HCT116 (cell line): ENCODE measurements at regions not wholly inside any gene's neighbourhood (a gene's known extent, or its start where the extent isn't known, plus 50 kb on each side); places are given as distances from the start of the nearest gene placed in this dataset.

Experiments
- ATAC-seq: fragments of 200-7000 bp; cut with Tn5 transposase; 2 replicates; pipeline ENCODE4 v1.9.1; 2020; ENCODE audit warnings: mild to moderate bottlenecking, moderate library complexity
- BruUV-seq: library from RNA; stranded (reverse); fragments of 400-500 nt; replicated peaks from 2 replicates; lab custom pipeline; 2021; lab: Mats Ljungman, UMichigan
- CTCF ChIA-PET: fragments of 300-600 bp; sonication (Branson Sonifier 250); formaldehyde crosslinking; loops from one replicate; lab custom pipeline; 2021; ENCODE audit warnings: antibody characterized with exemption; lab: Charles Lee
- POLR2A ChIA-PET: fragments of 300-600, 350-600 bp; sonication (Branson Sonifier 250); formaldehyde crosslinking; loops from one replicate; lab custom pipeline; 2021; ENCODE audit warnings: antibody characterized with exemption; lab: Charles Lee
- RAD21 ChIA-PET, 2 experiments: fragments of 300-600 bp; sonication (Branson Sonifier 250); formaldehyde crosslinking; loops; one replicate each; lab custom pipeline; 2023; ENCODE audit warnings: low total read pairs in 2 of 2; ENCODE audit not compliant: uncharacterized antibody in 2 of 2, unreplicated experiment in 2 of 2, low non-redundant PET in 1 of 2; lab: Charles Lee
- DNase-seq: peaks from one replicate; pipeline ENCODE4 v3.0.0-alpha.2; 2010; ENCODE audit warnings: low read depth, low spot score
- H2AFZ ChIP-seq: fragments of 200-600 bp; shearing (Covaris generic), sonication (generic); 2 replicates; pipeline ENCODE4 v1.6.1; 2017; ENCODE audit warnings: low read depth, mixed run types, mixed read lengths, antibody characterized with exemption, low read length; ENCODE audit not compliant: poor library complexity, severe bottlenecking
- H3K27ac ChIP-seq: 2 replicates; pipeline ENCODE4 v1.5.1; 2012; ENCODE audit warnings: low read depth, low read length
- H3K27me3 ChIP-seq: fragments of 200-600 bp; sonication (generic); 2 replicates; pipeline ENCODE4 v1.6.1; 2016; ENCODE audit warnings: mixed run types, low read length, mixed read lengths; ENCODE audit not compliant: insufficient read depth
- H3K36me3 ChIP-seq, 2 experiments: fragments of 200-500 bp in 1 of 2; fragments of 200-600 bp in 1 of 2; sonication (Bioruptor generic) in 1 of 2; sonication (generic) in 1 of 2; 2 replicates each; pipeline versions ENCODE4 v1.5.1 to v1.6.1; 2014 to 2016; ENCODE audit warnings: low read length in 2 of 2, inconsistent platforms in 1 of 2, mixed read lengths in 1 of 2, mixed run types in 1 of 2; ENCODE audit not compliant: insufficient read depth in 2 of 2, control insufficient read depth in 1 of 2
- H3K4me1 ChIP-seq, 2 experiments: fragments of 200-600 bp in 1 of 2; sonication (generic) in 1 of 2; 2 replicates each; pipeline versions ENCODE4 v1.5.1 to v1.6.1; 2012 to 2017; ENCODE audit warnings: low read length in 2 of 2, inconsistent platforms in 1 of 2, mild to moderate bottlenecking in 1 of 2, mixed read lengths in 1 of 2, mixed run types in 1 of 2, moderate library complexity in 1 of 2; ENCODE audit not compliant: insufficient read depth in 2 of 2, control insufficient read depth in 1 of 2
- H3K4me2 ChIP-seq: fragments of 200-600 bp; sonication (generic); 2 replicates; pipeline ENCODE4 v1.6.1; 2017; ENCODE audit warnings: mixed run types, low read length, mixed read lengths
- H3K4me3 ChIP-seq, 2 experiments: fragments of 200-600 bp in 1 of 2; sonication (generic) in 1 of 2; replicated peaks in 1 of 2; 2 replicates each; pipeline ENCODE4 v1.5.1; 2011 to 2016; ENCODE audit warnings: low read length in 2 of 2, control low read depth in 1 of 2, low read depth in 1 of 2, mild to moderate bottlenecking in 1 of 2, mixed read lengths in 1 of 2, mixed run types in 1 of 2
- H3K79me2 ChIP-seq: fragments of 200-600 bp; sonication (generic); 2 replicates; pipeline ENCODE4 v1.6.1; 2017; ENCODE audit warnings: mild to moderate bottlenecking, mixed run types, low read length, moderate library complexity, mixed read lengths; ENCODE audit not compliant: insufficient read depth
- H3K9ac ChIP-seq: fragments of 200-600 bp; sonication (generic); 2 replicates; pipeline ENCODE4 v1.6.1; 2016; ENCODE audit warnings: low read length, mixed read lengths
- H3K9me2 ChIP-seq: fragments of 200-600 bp; sonication (generic), shearing (Covaris generic); 2 replicates; pipeline ENCODE4 v1.6.1; 2017; ENCODE audit warnings: mixed run types, mild to moderate bottlenecking, moderate library complexity; ENCODE audit not compliant: insufficient read depth
- H3K9me3 ChIP-seq, 2 experiments: fragments of 200-500 bp in 1 of 2; fragments of 200-600 bp in 1 of 2; sonication (Bioruptor generic) in 1 of 2; sonication (generic) in 1 of 2; 2 replicates each; pipeline ENCODE4 v1.6.1; 2014 to 2017; ENCODE audit warnings: low read length in 2 of 2, mixed read lengths in 2 of 2, inconsistent platforms in 1 of 2, low read depth in 1 of 2, mild to moderate bottlenecking in 1 of 2, mixed run types in 1 of 2, moderate library complexity in 1 of 2; ENCODE audit not compliant: control insufficient read depth in 1 of 2, insufficient read depth in 1 of 2
- H4K20me1 ChIP-seq: fragments of 200-600 bp; sonication (generic), shearing (Covaris generic); 2 replicates; pipeline ENCODE4 v1.6.1; 2017; ENCODE audit warnings: mixed run types, mild to moderate bottlenecking, moderate library complexity; ENCODE audit not compliant: insufficient read depth
- CBX3 ChIP-seq: IDR thresholded peaks from 2 replicates; pipeline ENCODE4 v1.6.1; 2012; ENCODE audit warnings: low read depth
- CEBPB ChIP-seq: IDR thresholded peaks from 2 replicates; pipeline ENCODE4 v1.6.1; 2012; ENCODE audit warnings: low read depth
- EGR1 ChIP-seq: IDR thresholded peaks from 2 replicates; pipeline ENCODE4 v1.6.1; 2012; ENCODE audit warnings: low read depth
- EZH2 ChIP-seq: fragments of 200-600 bp; sonication (generic); IDR thresholded peaks from 2 replicates; pipeline ENCODE4 v1.6.1; 2017; ENCODE audit warnings: antibody characterized with exemption, mixed run types
- EZH2phosphoT487 ChIP-seq: fragments of 200-600 bp; IDR thresholded peaks from 2 replicates; pipeline ENCODE4 v1.6.1; 2018; ENCODE audit warnings: antibody characterized with exemption, borderline replicate concordance
- FOSL1 ChIP-seq: IDR thresholded peaks from 2 replicates; pipeline ENCODE4 v1.6.1; 2012; ENCODE audit warnings: low read depth
- JUND ChIP-seq: IDR thresholded peaks from 2 replicates; pipeline ENCODE4 v1.6.1; 2012
- POLR2A ChIP-seq: IDR thresholded peaks from 2 replicates; pipeline ENCODE4 v1.7.0; 2011; ENCODE audit warnings: borderline replicate concordance; ENCODE audit not compliant: insufficient read depth, insufficient read length; ENCODE audit errors: extremely low read depth
- SRF ChIP-seq: IDR thresholded peaks from 2 replicates; pipeline ENCODE4 v1.6.1; 2012; ENCODE audit warnings: low read depth
- TCF7L2 ChIP-seq: IDR thresholded peaks from 2 replicates; pipeline ENCODE4 v1.7.0; 2011; ENCODE audit warnings: borderline replicate concordance, inconsistent platforms; ENCODE audit not compliant: insufficient read depth, insufficient read length; ENCODE audit errors: extremely low read depth
- YY1 ChIP-seq: IDR thresholded peaks from 2 replicates; pipeline ENCODE4 v1.6.1; 2011; ENCODE audit warnings: low read length, low read depth, moderate library complexity, mild to moderate bottlenecking; ENCODE audit not compliant: insufficient replicate concordance; ENCODE audit errors: extremely low read depth
- ZFX ChIP-seq: fragments of 450-650 bp; IDR thresholded peaks from 2 replicates; pipeline ENCODE4 v1.6.1; 2017
- intact Hi-C: fragments of 100-400 bp; cut with micrococcal nuclease; formaldehyde crosslinking; loops from 2 replicates; pipeline ENCODE4 v1.10.0; 2022
- TF ChIP-seq, protein P1 (sequence below): IDR thresholded peaks from 2 replicates; pipeline ENCODE4 v1.6.1; 2011; ENCODE audit warnings: mild to moderate bottlenecking, low read length, moderate library complexity; ENCODE audit not compliant: insufficient replicate concordance; ENCODE audit errors: extremely low read depth
- TF ChIP-seq, protein P2 (sequence below), 3 experiments: fragments of 200-600 bp in 1 of 3; sonication (generic) in 1 of 3; IDR thresholded peaks in 2 of 3; conservative IDR thresholded peaks in 1 of 3; 2 replicates each; pipeline ENCODE4 v1.5.1; 2012 to 2017; ENCODE audit warnings: low read depth in 2 of 3, low read length in 2 of 3, antibody characterized with exemption in 1 of 3, borderline replicate concordance in 1 of 3, control low read depth in 1 of 3, mild to moderate bottlenecking in 1 of 3, mixed read lengths in 1 of 3, mixed run types in 1 of 3, moderate library complexity in 1 of 3; ENCODE audit not compliant: insufficient read depth in 1 of 3

DNA sequence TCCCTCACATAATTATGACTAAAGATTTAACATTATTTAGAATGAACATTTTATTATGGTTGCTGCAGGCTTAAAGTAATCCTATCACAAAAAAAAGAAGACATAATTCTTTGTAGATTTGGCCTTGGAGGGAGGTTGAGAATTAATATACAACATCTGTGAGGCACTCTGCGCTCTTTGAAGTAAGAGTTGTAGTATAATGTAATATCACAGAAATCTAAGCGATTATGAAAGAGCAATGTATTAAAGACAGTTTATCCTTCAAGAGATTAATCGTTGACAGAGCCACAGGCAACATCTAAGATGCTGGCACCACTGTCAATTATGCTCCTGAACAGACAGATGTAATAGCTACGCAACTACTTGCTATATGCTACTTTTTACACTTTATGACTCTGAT, 946.8 kb downstream of the GRIK2 start (continued):
- TF ChIP-seq, protein P1, sequence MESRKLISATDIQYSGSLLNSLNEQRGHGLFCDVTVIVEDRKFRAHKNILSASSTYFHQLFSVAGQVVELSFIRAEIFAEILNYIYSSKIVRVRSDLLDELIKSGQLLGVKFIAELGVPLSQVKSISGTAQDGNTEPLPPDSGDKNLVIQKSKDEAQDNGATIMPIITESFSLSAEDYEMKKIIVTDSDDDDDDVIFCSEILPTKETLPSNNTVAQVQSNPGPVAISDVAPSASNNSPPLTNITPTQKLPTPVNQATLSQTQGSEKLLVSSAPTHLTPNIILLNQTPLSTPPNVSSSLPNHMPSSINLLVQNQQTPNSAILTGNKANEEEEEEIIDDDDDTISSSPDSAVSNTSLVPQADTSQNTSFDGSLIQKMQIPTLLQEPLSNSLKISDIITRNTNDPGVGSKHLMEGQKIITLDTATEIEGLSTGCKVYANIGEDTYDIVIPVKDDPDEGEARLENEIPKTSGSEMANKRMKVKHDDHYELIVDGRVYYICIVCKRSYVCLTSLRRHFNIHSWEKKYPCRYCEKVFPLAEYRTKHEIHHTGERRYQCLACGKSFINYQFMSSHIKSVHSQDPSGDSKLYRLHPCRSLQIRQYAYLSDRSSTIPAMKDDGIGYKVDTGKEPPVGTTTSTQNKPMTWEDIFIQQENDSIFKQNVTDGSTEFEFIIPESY = no peak
- TF ChIP-seq CEBPB (no peak), ZFX (no peak), POLR2A (no peak)

DNA sequence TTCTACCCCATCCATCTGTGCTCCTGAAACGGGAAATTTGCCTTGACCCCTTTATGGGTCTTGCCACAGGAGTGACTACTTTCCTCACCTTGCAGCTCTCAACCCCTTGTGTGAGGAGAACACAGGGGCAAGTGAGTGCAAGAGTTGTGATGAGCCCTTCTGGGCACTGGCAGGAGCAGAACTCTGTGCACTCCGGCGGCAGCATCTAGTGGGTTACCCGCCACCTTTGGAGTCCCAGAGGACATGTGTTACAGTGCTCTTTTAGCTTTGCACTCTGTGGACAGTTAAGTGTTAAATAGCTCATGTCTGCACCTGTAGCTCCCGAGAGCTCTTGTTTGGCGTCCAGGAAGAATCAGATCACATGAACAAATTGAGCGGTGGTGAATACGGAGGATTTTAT, 940.2 kb downstream of the GRIK2 start:
- no peak overlapping the region for H3K9ac ChIP-seq
- H3K36me3 ChIP-seq = no peaks in the 10 kb centered on the region
- H3K9me3 ChIP-seq = no peaks in the 10 kb centered on the region
- H3K79me2 ChIP-seq = no peaks in the 10 kb centered on the region
- H3K27me3 ChIP-seq = no peaks in the 10 kb centered on the region
- BruUV-seq = no TSS peak
- POLR2A ChIA-PET = no interaction called here
- no peaks in the 10 kb centered on the region for H3K9me2 ChIP-seq
- no peak overlapping the region for H3K4me2 ChIP-seq
- DNase-seq = no peak
- H3K27ac ChIP-seq = no peak overlapping the region
- TF ChIP-seq TCF7L2 (no peak), SRF (no peak), EZH2phosphoT487 (no peak), YY1 (no peak), EZH2 (no peak), EGR1 (no peak), FOSL1 (no peak), CEBPB (no peak), JUND (no peak), CBX3 (no peak)
- TF ChIP-seq, protein P1 = no peak
- TF ChIP-seq, protein P2, sequence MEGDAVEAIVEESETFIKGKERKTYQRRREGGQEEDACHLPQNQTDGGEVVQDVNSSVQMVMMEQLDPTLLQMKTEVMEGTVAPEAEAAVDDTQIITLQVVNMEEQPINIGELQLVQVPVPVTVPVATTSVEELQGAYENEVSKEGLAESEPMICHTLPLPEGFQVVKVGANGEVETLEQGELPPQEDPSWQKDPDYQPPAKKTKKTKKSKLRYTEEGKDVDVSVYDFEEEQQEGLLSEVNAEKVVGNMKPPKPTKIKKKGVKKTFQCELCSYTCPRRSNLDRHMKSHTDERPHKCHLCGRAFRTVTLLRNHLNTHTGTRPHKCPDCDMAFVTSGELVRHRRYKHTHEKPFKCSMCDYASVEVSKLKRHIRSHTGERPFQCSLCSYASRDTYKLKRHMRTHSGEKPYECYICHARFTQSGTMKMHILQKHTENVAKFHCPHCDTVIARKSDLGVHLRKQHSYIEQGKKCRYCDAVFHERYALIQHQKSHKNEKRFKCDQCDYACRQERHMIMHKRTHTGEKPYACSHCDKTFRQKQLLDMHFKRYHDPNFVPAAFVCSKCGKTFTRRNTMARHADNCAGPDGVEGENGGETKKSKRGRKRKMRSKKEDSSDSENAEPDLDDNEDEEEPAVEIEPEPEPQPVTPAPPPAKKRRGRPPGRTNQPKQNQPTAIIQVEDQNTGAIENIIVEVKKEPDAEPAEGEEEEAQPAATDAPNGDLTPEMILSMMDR (IDR thresholded peaks at IDR 0.05 in 2 of 3, conservative IDR thresholded peaks at IDR 0.05 in 1 of 3; ENCODE audit: borderline replicate concordance in 1 of 3, insufficient read depth in 1 of 3, low read depth in 2 of 3, low read length in 2 of 3) = no peak
- TF ChIP-seq, all 23 proteins: peak for 0
- ATAC-seq = no peak
- intact Hi-C loops = no loop called here
- no peak overlapping the region for H2AFZ ChIP-seq
- H4K20me1 ChIP-seq = no peaks in the 10 kb centered on the region
- no peaks in the 10 kb centered on the region for H3K4me1 ChIP-seq
- ChIA-PET RAD21 (no interaction called here), CTCF (no interaction called here)
- no peak overlapping the region for H3K4me3 ChIP-seq
